ACC112 (cell line): ENCODE measurements at regions not wholly inside any gene's neighbourhood (a gene's known extent, or its start where the extent isn't known, plus 50 kb on each side); places are given as distances from the start of the nearest gene placed in this dataset.

ENCODE experiments used
- H2AFZ ChIP-seq: fragments of 200-600 bp; sonication (generic); one replicate; pipeline ENCODE4 v1.6.0; 2017; ENCODE audit warnings: antibody characterized with exemption, low read length; ENCODE audit not compliant: unreplicated experiment
- H3K27ac ChIP-seq: fragments of 200-600 bp; sonication (generic); 2 replicates; pipeline ENCODE4 v1.5.1; 2014; ENCODE audit warnings: low read depth, mild to moderate bottlenecking, antibody characterized with exemption, low read length, moderate library complexity
- H3K27me3 ChIP-seq: fragments of 200-600 bp; sonication (generic); 2 replicates; pipeline ENCODE4 v1.6.1; 2014; ENCODE audit warnings: mild to moderate bottlenecking, antibody characterized with exemption, low read length, moderate library complexity, mixed read lengths; ENCODE audit not compliant: insufficient read depth
- H3K36me3 ChIP-seq: fragments of 200-600 bp; sonication (generic); 2 replicates; pipeline ENCODE4 v1.6.1; 2016; ENCODE audit warnings: mild to moderate bottlenecking, antibody characterized with exemption, low read length, moderate library complexity, mixed read lengths; ENCODE audit not compliant: insufficient read depth
- H3K4me1 ChIP-seq: fragments of 200-600 bp; sonication (generic); one replicate; pipeline ENCODE4 v1.6.1; 2016; ENCODE audit warnings: low read length, mixed read lengths; ENCODE audit not compliant: insufficient read depth, unreplicated experiment, control insufficient read depth
- H3K4me3 ChIP-seq: fragments of 200-600 bp; sonication (generic); 2 replicates; pipeline ENCODE4 v1.5.1; 2014; ENCODE audit warnings: mild to moderate bottlenecking, low read depth, low read length
- H3K79me2 ChIP-seq: fragments of 200-600 bp; sonication (generic); one replicate; pipeline ENCODE4 v1.6.0; 2016; ENCODE audit warnings: low read length; ENCODE audit not compliant: control insufficient read depth, unreplicated experiment, insufficient read depth

GRCh38 chr5:57751710-57752109 is 269.1 kb upstream of the ACTBL2 start:
- H3K36me3 ChIP-seq = no peaks in the 10 kb centered on the region
- H2AFZ ChIP-seq = no peak overlapping the region
- H3K4me3 ChIP-seq = no peak overlapping the region
- no peaks in the 10 kb centered on the region for H3K27me3 ChIP-seq
- no peak overlapping the region for H3K27ac ChIP-seq
- peaks cover 13% of the 10 kb centered on the region for H3K4me1 ChIP-seq
- H3K79me2 ChIP-seq = no peaks in the 10 kb centered on the region

- no peak overlapping the region for H2AFZ ChIP-seq
- H3K27me3 ChIP-seq = no peaks in the 10 kb centered on the region
- H3K4me3 ChIP-seq = no peak overlapping the region
- no peaks in the 10 kb centered on the region for H3K36me3 ChIP-seq
- H3K4me1 ChIP-seq = peaks cover 15% of the 10 kb centered on the region
- H3K79me2 ChIP-seq = no peaks in the 10 kb centered on the region
- H3K27ac ChIP-seq = no peak overlapping the region
Measured at GRCh38 chr5:57750891-57751290, 268.3 kb upstream of the ACTBL2 start.

- no peaks in the 10 kb centered on the region for H3K36me3 ChIP-seq
- H3K27ac ChIP-seq = no peak overlapping the region
- peaks cover 15% of the 10 kb centered on the region for H3K4me1 ChIP-seq
- H2AFZ ChIP-seq = no peak overlapping the region
- no peaks in the 10 kb centered on the region for H3K27me3 ChIP-seq
- no peaks in the 10 kb centered on the region for H3K79me2 ChIP-seq
- no peak overlapping the region for H3K4me3 ChIP-seq
Measured at GRCh38 chr5:57750282-57750681, 267.7 kb upstream of the ACTBL2 start.

GRCh38 chr5:57749396-57749795 is 266.8 kb upstream of the ACTBL2 start:
- Histone ChIP-seq H3K36me3 (no peaks in the 10 kb centered on the region), H3K4me3 (no peak overlapping the region), H2AFZ (no peak overlapping the region), H3K79me2 (no peaks in the 10 kb centered on the region), H3K27ac (no peak overlapping the region), H3K27me3 (no peaks in the 10 kb centered on the region), H3K4me1 (peaks cover 15% of the 10 kb centered on the region)

GRCh38 chr5:57745700-57746651 is 263.4 kb upstream of the ACTBL2 start:
- no peak overlapping the region for H2AFZ ChIP-seq

GRCh38 chr5:57745029-57745428 is 262.4 kb upstream of the ACTBL2 start:
- peaks cover 35% of the 10 kb centered on the region for H3K4me1 ChIP-seq
- no peaks in the 10 kb centered on the region for H3K36me3 ChIP-seq
- no peak overlapping the region for H2AFZ ChIP-seq
- no peak overlapping the region for H3K27ac ChIP-seq
- no peaks in the 10 kb centered on the region for H3K79me2 ChIP-seq
- H3K4me3 ChIP-seq = no peak overlapping the region
- H3K27me3 ChIP-seq = no peaks in the 10 kb centered on the region

More at GRCh38 chr5:57745700-57746651, 263.4 kb upstream of the ACTBL2 start:
- Histone ChIP-seq H3K4me3 (no peak overlapping the region), H3K36me3 (no peaks in the 10 kb centered on the region), H3K27me3 (no peaks in the 10 kb centered on the region), H3K27ac (no peak overlapping the region), H3K79me2 (no peaks in the 10 kb centered on the region), H3K4me1 (peaks cover 25% of the 10 kb centered on the region)

- no peak overlapping the region for H2AFZ ChIP-seq
- no peak overlapping the region for H3K27ac ChIP-seq
- H3K27me3 ChIP-seq = no peaks in the 10 kb centered on the region
- peaks cover 33% of the 10 kb centered on the region for H3K4me1 ChIP-seq
- no peak overlapping the region for H3K4me3 ChIP-seq
- no peaks in the 10 kb centered on the region for H3K36me3 ChIP-seq
- no peaks in the 10 kb centered on the region for H3K79me2 ChIP-seq
Measured at GRCh38 chr5:57741336-57741735, 258.7 kb upstream of the ACTBL2 start.

- no peak overlapping the region for H2AFZ ChIP-seq
- peaks cover 56% of the 10 kb centered on the region for H3K4me1 ChIP-seq
- no peaks in the 10 kb centered on the region for H3K36me3 ChIP-seq
Measured at GRCh38 chr5:57738787-57739186, 256.2 kb upstream of the ACTBL2 start.

GRCh38 chr5:57738301-57738700 is 255.7 kb upstream of the ACTBL2 start:
- H3K27ac ChIP-seq = no peak overlapping the region
- H2AFZ ChIP-seq = no peak overlapping the region
- H3K79me2 ChIP-seq = no peaks in the 10 kb centered on the region

More at GRCh38 chr5:57738787-57739186, 256.2 kb upstream of the ACTBL2 start:
- no peaks in the 10 kb centered on the region for H3K79me2 ChIP-seq
- no peak overlapping the region for H3K27ac ChIP-seq
- H3K27me3 ChIP-seq = no peaks in the 10 kb centered on the region
- no peak overlapping the region for H3K4me3 ChIP-seq

GRCh38 chr5:57736716-57737115 is 254.1 kb upstream of the ACTBL2 start:
- Histone ChIP-seq H3K4me3 (no peak overlapping the region), H3K27me3 (no peaks in the 10 kb centered on the region), H3K27ac (peak overlapping the region; percentile 94), H3K36me3 (no peaks in the 10 kb centered on the region), H3K79me2 (no peaks in the 10 kb centered on the region), H3K4me1 (peaks cover 53% of the 10 kb centered on the region), H2AFZ (no peak overlapping the region)

More at GRCh38 chr5:57738301-57738700, 255.7 kb upstream of the ACTBL2 start:
- H3K36me3 ChIP-seq = no peaks in the 10 kb centered on the region
- no peak overlapping the region for H3K4me3 ChIP-seq
- no peaks in the 10 kb centered on the region for H3K27me3 ChIP-seq
- H3K4me1 ChIP-seq = peaks cover 56% of the 10 kb centered on the region
